GM19438 (cell line): ENCODE measurements at regions not wholly inside any gene's neighbourhood (a gene's known extent, or its start where the extent isn't known, plus 50 kb on each side); places are given as distances from the start of the nearest gene placed in this dataset.
"Not testable (repeated sequence)": the region's sequence is repeated elsewhere in the genome, so short reads cannot be mapped to it uniquely, and the experiment has no call there.

Source experiments
- ATAC-seq: cut with Tn5 transposase; IDR thresholded peaks from one replicate; pipeline ENCODE4 v1.9.1; 2021; ENCODE audit warnings: low read depth; ENCODE audit not compliant: unreplicated experiment

DNA sequence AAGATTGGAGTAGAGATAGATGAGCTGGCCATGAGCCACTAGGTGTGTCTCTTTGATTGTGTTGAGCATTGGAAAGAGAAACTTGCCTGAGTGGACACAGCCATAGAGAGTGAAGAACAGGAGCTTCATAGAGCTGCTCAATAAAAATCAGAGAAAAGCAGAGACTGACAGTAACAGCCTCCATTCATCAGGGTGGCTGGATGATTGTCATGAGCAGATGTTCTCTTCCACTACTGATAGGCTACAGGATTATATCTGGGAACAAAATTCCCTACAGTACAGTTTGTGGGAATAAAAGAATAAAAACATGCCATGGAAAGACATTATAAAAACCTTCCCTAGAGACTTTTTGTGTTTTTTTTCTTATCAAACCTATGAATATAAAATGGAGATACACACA, 404.8 kb upstream of the ACVR2A start:
- no peak for ATAC-seq

DNA sequence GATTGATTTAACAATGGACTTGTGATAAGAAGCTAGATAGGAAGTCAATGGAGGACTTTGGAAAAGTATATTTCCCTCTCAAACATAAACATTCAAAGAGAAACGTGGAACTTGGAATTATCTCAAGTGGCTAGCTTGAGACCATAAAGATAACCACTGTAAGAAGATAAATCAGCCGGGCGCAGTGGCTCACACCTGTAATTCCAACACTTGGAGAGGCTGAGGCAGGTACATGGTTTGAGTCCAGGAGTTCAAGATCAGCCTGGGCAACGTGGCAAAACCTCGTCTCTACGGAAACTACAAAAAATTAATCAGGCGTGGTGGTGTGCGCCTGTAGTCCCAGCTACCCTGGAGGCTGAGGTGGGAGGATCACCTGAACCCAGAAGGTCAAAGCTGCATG, 405.9 kb upstream of the ACVR2A start:
- no peak for ATAC-seq

DNA sequence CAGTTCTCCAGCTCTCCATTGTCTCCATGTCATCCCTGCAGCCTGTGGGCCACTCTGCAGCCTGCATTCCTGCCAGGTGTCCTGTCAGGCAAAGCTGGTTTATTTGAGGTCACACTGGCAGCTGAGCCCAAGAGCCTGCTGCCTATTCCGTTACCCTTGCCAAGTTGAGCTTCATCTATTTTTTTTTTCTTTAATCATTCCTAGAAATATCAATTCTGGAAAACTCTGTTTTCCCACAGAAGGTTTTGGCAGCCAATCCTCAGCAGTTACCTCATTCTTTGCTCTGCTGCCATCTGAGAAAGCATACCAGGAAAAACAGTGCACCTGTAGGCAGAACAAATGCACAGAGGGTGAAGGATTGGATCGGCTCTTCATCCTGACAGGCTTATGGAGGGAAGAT, 411.0 kb upstream of the ACVR2A start:
- no peak for ATAC-seq

DNA sequence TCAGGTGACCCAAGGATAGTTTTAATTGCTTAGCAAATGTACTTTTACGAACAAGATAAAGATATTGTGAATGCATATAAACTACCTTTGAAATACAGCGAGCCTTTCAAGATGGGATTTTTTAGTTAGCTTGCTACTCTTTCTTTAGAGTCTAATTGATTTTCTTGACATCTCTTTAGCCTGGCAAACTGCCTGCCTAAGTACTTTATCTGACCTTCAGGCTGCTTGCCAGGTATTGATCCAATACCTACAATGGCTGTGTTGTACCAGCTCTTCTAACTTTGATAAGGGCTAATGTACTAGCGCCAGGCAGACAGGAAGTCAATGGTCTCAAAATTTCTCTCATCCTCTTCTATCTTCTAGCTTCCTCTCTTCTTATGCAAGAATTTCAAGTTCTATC, 414.4 kb upstream of the ACVR2A start:
- ATAC-seq = no peak

DNA sequence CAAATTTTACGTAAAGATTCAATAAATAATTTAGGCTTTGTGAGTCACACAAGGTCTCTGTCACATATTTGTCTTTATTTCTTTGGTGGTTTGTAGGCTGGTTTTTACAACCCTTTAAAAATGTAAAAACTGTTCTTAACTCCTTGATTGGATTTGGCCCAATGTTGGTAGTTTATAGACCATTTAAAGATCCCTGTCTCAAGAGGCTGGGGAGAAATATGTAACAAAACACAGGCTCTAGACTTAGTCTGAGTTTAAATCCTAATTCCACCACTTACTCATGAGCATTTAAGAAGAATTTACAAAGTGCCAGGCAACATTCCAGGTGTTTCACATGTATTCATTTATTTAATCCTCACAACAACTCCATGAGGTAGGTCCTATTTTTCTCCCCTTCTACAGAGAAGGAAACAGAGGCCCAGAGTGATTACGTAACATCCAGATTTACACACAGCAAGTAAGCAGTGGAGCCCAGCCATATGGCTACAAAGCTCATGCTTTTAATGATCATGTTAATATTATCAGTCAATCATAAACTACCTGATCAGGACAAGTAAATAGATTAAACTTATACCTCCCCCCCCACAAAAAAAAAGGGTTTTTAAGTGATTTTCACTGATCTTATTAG, 416.6 kb upstream of the ACVR2A start:
- ATAC-seq = no peak

DNA sequence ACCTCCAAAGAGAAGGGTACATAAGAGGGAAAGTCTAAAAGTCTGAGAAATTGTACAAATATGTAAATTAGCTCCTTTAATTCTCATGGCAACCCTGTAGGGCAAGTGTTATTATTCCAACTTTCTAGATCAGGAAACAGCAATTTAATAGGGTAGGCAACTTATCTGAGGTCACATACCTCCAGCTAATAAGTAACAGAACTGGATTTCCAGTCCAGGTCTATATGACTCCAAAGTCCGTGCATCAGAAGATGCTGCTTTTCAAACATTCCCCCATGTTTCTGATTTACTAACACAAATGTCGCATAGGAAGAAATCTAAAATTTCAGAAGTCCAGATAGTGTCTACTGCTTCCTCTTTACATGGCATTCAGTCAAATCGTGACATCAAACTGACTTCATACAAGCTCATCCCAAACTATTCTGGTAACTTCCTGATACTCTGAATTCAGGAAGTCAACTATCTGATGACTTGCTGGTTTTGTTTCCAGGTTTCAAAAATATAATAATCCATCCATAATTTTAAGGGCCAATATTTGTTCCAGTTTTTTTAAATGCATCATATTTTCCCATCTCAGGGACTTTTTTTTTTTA, 419.3 kb upstream of the ACVR2A start:
- no peak for ATAC-seq

DNA sequence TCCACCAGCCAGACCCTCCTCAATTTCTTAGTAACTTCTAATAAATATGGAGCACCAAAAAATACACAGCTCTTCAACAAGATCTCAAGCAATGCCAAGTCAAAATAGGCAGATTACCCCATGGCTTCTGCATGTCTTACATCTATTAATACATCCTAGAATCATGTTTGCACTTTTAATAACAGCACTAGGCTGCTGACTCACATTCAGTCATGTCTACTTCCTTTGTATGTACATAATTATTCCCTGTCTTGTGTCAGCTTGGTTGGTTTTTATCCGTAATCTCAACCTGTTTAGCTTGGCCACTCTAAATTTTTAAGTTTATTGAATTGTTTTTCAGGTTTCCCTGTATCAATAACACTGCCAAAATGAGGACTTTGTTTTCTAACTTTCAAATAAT, 420.1 kb upstream of the ACVR2A start:
- ATAC-seq = no peak

DNA sequence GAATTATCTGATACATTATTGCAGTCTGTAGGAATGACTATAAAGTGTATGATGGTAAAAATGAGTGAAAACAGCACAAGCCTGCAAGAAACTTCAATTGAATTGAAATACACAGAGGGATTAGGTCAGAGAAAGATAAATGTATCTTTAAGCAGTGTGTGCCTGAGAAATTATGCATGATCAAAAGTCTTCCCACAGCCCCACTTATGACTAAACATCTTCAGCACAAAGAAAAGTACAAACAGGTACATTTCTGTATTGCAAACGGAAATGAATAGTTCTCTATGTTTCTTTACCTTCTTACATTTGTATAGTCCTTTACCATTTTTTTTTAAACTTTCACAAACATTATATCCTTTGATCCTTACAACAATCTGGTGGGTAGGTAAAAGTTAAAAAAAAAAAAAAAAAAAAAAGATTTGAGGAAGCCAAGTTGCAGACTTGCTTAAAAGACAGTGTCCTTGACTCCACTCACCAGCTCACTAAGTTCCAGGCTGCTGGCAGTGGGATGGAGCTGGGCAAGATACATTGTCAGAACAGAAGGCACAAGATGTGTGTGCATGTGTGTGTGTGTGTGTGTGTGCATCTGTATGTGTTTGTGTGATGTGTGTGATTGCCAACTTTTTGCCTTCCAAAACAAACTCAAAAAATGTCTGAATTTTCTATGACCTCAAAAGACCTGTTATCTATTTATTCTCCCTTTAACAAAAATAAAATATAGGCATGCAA, 423.7 kb upstream of the ACVR2A start:
- no peak for ATAC-seq

DNA sequence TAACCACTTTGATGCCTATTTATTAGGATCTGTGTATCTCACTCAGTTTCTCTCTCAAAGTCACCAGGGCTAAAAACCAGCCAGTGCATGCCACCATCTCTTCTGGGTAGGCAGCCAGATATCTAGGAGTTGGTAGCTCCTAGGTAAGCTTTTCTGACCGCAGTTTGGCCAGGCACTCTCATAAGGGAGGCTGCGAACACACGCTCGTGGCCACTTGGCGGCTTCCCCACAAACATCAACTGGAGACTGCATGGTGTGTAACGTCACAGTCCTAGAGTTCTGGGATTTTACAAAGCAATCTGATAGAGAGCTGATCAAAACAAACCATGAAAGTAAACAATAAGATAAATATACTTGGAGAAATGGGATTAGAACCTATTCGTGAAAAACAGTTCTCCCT, 424.3 kb upstream of the ACVR2A start:
- ATAC-seq = no peak

DNA sequence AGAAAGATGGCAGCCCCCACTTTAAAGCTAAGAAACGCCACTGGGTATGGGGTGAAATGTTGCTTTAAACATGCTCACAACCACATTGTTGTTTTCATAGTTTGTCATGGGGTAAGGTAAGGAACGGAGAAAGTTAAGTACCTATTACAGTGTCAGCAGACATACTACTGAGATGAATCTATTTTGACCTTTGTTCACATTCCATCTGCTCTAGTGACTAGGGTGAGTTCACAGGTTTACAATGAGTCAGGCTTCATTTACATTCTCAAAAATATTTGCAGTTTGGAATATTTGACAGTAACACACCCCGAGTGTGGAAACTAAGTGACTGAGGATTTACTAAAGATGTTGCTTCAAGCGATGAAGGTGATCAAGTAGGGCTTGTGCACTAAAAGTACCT, 428.7 kb upstream of the ACVR2A start:
- ATAC-seq = no peak

DNA sequence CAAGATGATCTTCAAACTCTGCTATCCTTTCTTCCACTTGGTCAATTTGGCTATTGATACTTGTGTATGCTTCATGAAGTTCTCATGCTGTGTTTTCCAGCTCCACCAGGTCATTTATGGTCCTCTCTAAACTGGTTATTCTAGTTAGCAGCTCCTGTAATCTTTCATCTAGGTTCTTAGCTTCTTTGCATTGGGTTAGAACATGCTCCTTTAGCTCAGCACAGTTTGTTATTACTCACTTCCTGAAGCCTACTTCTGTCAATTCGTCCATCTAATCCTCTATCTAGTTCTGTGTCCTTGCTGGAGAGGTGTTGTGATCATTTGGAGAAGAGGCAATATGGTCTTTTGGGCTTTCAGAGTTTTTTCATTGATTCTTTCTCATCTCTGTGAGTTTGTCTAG, 430.2 kb upstream of the ACVR2A start:
- not testable (repeated sequence) for ATAC-seq

DNA sequence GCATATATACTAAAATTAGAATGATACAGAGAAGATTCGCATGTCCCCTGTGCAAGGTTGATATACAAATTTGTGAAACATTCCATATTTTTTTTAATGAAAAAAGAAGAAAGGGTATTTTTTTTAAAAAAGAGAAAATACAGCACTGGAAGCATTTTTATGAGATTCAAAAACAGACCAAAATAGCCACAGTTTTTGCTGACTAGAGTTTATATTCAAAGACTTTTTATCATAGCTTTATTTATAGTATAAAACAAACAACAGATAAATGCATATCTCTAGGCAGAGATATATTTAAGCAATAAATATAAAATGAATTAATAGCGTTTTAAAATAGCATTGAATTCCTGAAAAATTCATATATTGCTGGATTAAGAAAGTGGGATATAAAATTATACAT, 436.5 kb upstream of the ACVR2A start:
- no peak for ATAC-seq

DNA sequence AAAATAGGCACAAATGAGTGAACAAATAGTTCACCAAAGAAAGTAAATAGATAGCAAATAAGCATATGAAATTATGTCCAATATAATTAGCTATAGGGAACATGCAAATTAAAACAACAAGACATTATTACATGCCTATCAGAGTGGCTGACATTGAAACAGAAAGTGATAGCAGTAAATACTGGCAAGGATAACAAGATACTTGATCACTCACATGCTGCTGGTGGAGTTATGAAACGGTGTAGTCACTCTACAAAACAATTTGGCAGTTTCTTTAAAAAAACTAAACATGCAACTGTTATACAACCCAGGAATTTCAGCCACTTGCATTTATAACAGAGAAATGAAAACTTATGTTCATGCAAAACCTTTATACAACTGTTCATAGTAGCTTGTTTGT, 439.2 kb upstream of the ACVR2A start:
- no peak for ATAC-seq

DNA sequence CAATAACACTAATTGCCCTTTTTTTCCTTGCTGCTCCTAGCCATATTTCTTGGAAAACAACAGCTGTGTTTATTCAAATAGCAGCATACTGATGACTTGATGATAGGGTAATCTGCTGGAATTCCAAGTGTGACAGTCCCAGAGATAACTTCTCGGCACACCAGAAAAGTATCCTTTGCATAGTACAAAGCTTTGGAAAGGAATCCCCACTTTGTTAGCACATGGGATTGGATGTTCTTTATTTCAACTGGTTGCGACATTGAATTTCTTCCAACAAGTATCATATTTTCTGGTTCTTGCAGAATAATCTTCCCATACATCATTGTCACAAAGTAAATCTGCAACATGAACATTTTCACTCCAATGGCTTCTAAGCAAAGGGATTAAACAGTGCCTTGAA, 445.8 kb upstream of the ACVR2A start:
- no peak for ATAC-seq

DNA sequence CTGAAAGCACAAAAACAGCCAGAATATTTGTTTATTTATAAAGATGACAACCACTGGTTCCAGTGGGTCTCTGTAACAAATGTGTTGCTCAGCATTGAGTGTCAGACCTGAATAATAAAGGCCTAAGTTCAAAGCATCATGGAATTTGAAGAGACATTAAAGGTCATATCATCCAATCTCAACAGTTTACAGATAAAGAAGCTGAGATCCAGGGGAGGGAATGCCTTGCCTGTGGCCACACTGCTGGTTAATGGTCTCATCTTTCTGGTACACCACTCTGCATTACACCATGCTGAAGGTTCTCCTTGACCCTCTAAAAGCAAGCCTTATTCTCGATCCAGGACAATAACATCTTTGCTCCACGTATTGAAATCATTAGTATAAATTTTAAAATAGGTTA, 446.5 kb upstream of the ACVR2A start:
- no peak for ATAC-seq

DNA sequence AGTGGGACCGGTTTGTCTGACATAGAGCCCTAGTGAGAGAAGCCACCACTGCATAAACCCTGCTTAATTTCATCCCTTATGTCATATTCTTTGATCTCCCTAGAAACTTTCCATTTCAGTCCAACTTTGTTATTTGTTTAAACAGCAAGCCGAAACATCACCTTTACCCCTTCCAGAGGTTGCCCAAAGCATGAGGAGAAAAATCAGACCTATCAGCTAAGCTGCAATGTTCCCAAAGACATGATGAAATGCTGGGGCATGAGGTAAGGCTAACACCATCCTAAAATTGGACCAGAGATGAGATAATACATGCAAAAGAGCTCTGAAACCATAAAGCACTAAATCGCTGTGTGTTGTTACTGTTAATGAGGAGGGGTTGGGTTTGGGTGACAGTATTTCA, 447.9 kb upstream of the ACVR2A start:
- ATAC-seq = no peak

DNA sequence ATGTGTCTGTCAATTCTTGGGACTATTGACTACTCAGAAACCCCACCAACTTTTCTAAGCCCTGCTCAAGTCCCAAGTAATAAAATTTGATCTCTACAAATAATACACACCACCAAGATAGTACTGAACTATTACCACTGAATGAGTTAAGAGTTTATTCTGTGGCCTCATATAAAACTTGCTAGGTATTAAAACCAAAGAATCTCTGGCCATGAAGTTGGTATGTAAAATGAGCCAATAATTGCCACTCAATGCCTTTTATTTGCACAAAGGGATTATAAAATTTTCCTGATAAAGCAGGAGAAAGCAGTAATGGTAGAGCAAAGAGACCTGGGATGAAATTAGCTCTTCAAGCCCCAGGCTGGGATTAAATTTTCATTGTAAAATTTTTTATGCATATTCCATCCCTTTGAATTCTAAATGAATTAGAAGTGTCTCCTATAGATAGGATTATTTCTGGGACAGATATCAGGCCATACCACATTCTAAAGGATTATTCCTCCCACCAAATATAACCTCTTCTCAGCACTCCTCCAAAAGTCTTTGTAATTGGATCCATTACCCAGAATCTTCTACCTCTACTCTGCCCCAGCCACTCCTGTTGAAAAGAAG, 450.5 kb upstream of the ACVR2A start:
- no peak for ATAC-seq

DNA sequence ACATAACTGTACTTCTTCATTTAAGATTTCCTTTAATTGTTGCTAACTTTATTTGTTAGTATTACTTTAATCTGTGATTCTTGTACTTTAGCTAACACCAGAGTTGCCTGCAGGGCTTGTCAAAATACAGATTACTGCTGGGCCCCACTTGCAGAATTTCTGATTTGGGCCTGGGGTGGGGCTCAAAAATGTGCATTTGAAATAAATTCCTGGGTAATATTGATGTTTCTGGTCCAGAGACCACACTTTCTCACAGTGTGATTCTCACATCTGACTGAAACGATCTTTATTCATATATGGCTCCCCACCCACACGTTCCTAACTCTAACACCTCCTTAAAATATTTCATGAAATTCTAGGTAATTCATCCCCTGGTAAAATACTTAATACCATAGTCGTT, 452.6 kb upstream of the ACVR2A start:
- ATAC-seq = no peak

DNA sequence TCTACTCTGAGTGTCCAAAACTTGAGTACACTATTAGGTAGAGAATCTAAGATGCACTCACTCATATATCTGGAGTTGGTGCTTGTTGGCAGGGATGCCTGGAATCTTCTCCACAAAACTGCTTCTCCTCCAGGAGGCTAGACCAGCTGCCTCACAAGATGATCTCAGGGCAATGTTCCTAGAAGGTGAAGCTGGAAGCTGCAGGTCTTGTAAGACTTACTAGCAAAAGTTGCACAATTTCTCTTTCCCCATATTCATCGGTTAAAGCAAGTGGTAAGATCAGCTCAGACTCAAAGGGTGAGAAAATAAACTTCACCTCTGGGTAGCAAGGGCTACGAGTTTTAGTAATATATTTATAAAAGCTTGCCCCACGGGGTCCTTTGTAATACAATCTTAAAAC, 454.4 kb upstream of the ACVR2A start:
- no peak for ATAC-seq

DNA sequence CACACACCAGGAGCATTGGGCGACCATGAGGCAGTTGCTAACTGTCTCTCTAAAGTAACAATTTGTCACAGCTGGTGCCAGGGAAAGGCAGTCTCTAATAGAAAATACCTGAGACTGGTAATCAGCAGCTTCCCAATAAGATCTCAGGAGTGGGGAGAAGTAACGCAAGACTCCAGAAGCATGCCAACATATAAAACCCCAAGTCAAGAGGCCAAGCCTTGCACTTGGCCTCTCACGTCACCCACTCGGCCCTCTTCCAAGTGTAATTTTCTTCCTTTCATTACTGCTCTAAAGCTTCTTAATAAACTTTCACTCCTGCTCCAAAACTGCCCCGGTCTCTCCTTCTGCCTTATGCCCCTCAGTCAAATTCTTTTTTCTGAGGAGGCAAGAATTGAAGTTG, 455.6 kb upstream of the ACVR2A start:
- ATAC-seq = no peak

DNA sequence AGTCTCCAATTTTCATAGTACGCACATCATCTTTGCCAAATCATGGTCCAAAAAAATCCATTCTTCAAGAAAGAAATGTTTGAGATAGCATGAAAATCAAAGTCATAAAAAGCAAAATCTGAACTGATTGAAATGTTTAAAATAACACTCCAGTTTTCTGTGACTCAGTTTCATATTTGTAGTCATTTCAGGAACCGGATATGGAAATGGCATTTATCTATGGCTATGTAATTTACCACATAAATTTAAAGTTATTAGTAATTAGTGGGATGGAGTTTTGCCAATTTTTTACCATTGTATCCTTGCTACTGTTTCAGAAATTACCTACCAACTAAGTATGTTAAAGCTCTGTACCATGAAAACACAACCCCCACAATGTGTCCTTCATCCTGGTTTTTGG, 456.6 kb upstream of the ACVR2A start:
- no peak for ATAC-seq

DNA sequence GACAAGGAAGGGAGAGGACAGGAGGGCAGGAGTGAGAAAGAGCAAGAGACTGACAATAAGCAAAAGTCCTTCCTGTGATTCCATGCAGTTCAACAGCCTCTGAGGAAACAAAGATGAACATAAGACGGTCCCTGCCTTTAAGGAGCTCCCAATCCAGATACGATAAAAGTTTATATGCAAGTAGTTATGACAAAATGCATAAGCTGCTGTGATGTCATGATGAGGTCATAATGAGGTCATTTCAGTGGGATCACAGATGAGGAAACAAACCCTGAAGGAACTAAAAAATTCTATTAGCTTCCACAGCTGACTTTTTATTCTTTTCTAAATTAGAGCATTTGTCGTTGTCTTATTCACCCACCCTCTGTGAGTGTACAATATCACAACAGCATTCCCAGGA, 458.5 kb upstream of the ACVR2A start:
- no peak for ATAC-seq
